GM23338 (cell line): ENCODE measurements at regions not wholly inside any gene's neighbourhood (a gene's known extent, or its start where the extent isn't known, plus 50 kb on each side); places are given as distances from the start of the nearest gene placed in this dataset.

Experiments
- ATAC-seq: fragments of 200-7000 bp; cut with Tn5 transposase; 3 replicates; pipeline ENCODE4 v1.9.1; 2020
- DNase-seq: peaks from one replicate; pipeline ENCODE4 v3.0.0-alpha.2; 2015; ENCODE audit warnings: low spot score
- H2AFZ ChIP-seq: fragments of 200-600 bp; sonication (generic); 2 replicates; pipeline ENCODE4 v1.8.0; 2016; ENCODE audit warnings: antibody characterized with exemption, mild to moderate bottlenecking, moderate library complexity
- H3F3A ChIP-seq: fragments of 200-600 bp; sonication (generic); replicated peaks from 2 replicates; pipeline ENCODE4 v1.8.0; 2017; ENCODE audit warnings: antibody characterized with exemption, mixed run types, low read depth
- H3K27ac ChIP-seq: fragments of 200-600 bp; sonication (generic); 2 replicates; pipeline ENCODE4 v1.6.1; 2016; ENCODE audit warnings: low read depth
- H3K27me3 ChIP-seq: fragments of 200-600 bp; sonication (generic); 2 replicates; pipeline ENCODE4 v1.8.0; 2016; ENCODE audit warnings: mild to moderate bottlenecking, mixed run types, moderate library complexity; ENCODE audit not compliant: insufficient read depth
- H3K36me3 ChIP-seq: fragments of 200-600 bp; sonication (generic); 2 replicates; pipeline ENCODE4 v1.8.0; 2016; ENCODE audit warnings: mild to moderate bottlenecking; ENCODE audit not compliant: insufficient read depth
- H3K4me1 ChIP-seq: fragments of 200-600 bp; sonication (generic); 2 replicates; pipeline ENCODE4 v1.8.0; 2016; ENCODE audit warnings: mild to moderate bottlenecking, moderate library complexity; ENCODE audit not compliant: insufficient read depth
- H3K4me2 ChIP-seq: fragments of 200-600 bp; sonication (generic); 2 replicates; pipeline ENCODE4 v1.7.1; 2017; ENCODE audit warnings: mixed run types
- H3K4me3 ChIP-seq: fragments of 200-600 bp; sonication (generic); 2 replicates; pipeline ENCODE4 v1.6.1; 2016; ENCODE audit warnings: mixed run types
- H3K79me2 ChIP-seq: fragments of 200-600 bp; sonication (generic); replicated peaks from 2 replicates; pipeline ENCODE4 v1.8.0; 2017; ENCODE audit warnings: mild to moderate bottlenecking; ENCODE audit not compliant: insufficient read depth
- H3K9me2 ChIP-seq: fragments of 200-600 bp; sonication (generic); 2 replicates; pipeline ENCODE4 v1.8.0; 2017; ENCODE audit not compliant: insufficient read depth
- H4K20me1 ChIP-seq: fragments of 200-600 bp; sonication (generic); replicated peaks from 2 replicates; pipeline ENCODE4 v1.8.0; 2017; ENCODE audit warnings: mild to moderate bottlenecking; ENCODE audit not compliant: insufficient read depth
- H3K27ac Mint-ChIP-seq: 2 replicates; pipeline ENCODE4 v1.8.0; 2020; ENCODE audit warnings: inconsistent platforms, mild to moderate bottlenecking, moderate library complexity, mixed read lengths
- H3K27me3 Mint-ChIP-seq: 3 replicates; pipeline ENCODE4 v1.8.0; 2022; ENCODE audit warnings: low read depth, mild to moderate bottlenecking, moderate library complexity, mixed read lengths, inconsistent platforms; ENCODE audit not compliant: insufficient read depth, poor library complexity
- H3K36me3 Mint-ChIP-seq: 3 replicates; pipeline ENCODE4 v1.8.0; 2021; ENCODE audit warnings: low read depth, mild to moderate bottlenecking, inconsistent platforms, moderate library complexity, mixed read lengths
- H3K4me1 Mint-ChIP-seq: 3 replicates; pipeline ENCODE4 v1.8.0; 2020; ENCODE audit warnings: mild to moderate bottlenecking, inconsistent platforms, mixed read lengths
- H3K4me3 Mint-ChIP-seq: 3 replicates; pipeline ENCODE4 v1.8.0; 2021; ENCODE audit warnings: moderate library complexity, mild to moderate bottlenecking, inconsistent platforms, mixed read lengths
- H3K9me3 Mint-ChIP-seq: 3 replicates; pipeline ENCODE4 v1.8.0; 2020; ENCODE audit warnings: moderate library complexity, mild to moderate bottlenecking, inconsistent platforms, mixed read lengths
- EZH2 ChIP-seq: fragments of 200-600 bp; sonication (generic); IDR thresholded peaks from one replicate; pipeline ENCODE4 v1.8.0; 2017; ENCODE audit warnings: antibody characterized with exemption, mild to moderate bottlenecking, low read depth; ENCODE audit not compliant: unreplicated experiment
- EZH2phosphoT487 ChIP-seq: fragments of 200-600 bp; sonication (generic); IDR thresholded peaks from one replicate; pipeline ENCODE4 v1.8.1; 2018; ENCODE audit warnings: antibody characterized with exemption; ENCODE audit not compliant: unreplicated experiment
- JUNB ChIP-seq: IDR thresholded peaks from one replicate; pipeline ENCODE4 v1.6.1; 2016; ENCODE audit warnings: antibody characterized with exemption; ENCODE audit not compliant: unreplicated experiment
- NANOG ChIP-seq: IDR thresholded peaks from 2 replicates; pipeline ENCODE4 v1.6.1; 2016; ENCODE audit warnings: antibody characterized with exemption, borderline replicate concordance
- POLR2AphosphoS5 ChIP-seq: IDR thresholded peaks from 2 replicates; pipeline ENCODE4 v1.6.1; 2016; ENCODE audit warnings: antibody characterized with exemption, low read depth
- STAT1 ChIP-seq: IDR thresholded peaks from one replicate; pipeline ENCODE4 v1.6.1; 2016; ENCODE audit warnings: antibody characterized with exemption; ENCODE audit not compliant: unreplicated experiment
- ZNF114 ChIP-seq: fragments of 250-450 bp; sonication (Bioruptor Pico); IDR thresholded peaks from 2 replicates; pipeline ENCODE4 v1.5.0; 2020; ENCODE audit warnings: mild to moderate bottlenecking, moderate library complexity
- ZNF331 ChIP-seq: fragments of 250-450 bp; sonication (Bioruptor Pico); IDR thresholded peaks from 2 replicates; pipeline ENCODE4 v1.5.0; 2020; ENCODE audit warnings: low read depth, mild to moderate bottlenecking, moderate library complexity
- TF ChIP-seq, protein P1 (sequence below): IDR thresholded peaks from 2 replicates; pipeline ENCODE4 v1.6.1; 2016; ENCODE audit warnings: antibody characterized with exemption
- TF ChIP-seq, protein P2 (sequence below), 2 experiments: fragments of 200-600 bp in 1 of 2; sonication (generic) in 1 of 2; conservative IDR thresholded peaks; 2 replicates each; pipeline versions ENCODE4 v1.5.1 to v1.6.1; 2016 to 2017; ENCODE audit warnings: antibody characterized with exemption in 2 of 2, low read depth in 2 of 2, mild to moderate bottlenecking in 2 of 2, moderate library complexity in 1 of 2
- TF ChIP-seq, protein P3 (sequence below): fragments of 250-450 bp; sonication (Bioruptor Pico); IDR thresholded peaks from 2 replicates; pipeline ENCODE4 v1.5.0; 2020; ENCODE audit warnings: mild to moderate bottlenecking, moderate library complexity

GRCh38 chrX:15942307-15942706 is 87.7 kb upstream of the AP1S2 start (continued):
- TF ChIP-seq, protein P1, sequence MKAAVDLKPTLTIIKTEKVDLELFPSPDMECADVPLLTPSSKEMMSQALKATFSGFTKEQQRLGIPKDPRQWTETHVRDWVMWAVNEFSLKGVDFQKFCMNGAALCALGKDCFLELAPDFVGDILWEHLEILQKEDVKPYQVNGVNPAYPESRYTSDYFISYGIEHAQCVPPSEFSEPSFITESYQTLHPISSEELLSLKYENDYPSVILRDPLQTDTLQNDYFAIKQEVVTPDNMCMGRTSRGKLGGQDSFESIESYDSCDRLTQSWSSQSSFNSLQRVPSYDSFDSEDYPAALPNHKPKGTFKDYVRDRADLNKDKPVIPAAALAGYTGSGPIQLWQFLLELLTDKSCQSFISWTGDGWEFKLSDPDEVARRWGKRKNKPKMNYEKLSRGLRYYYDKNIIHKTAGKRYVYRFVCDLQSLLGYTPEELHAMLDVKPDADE = no peak
- TF ChIP-seq, protein P2, sequence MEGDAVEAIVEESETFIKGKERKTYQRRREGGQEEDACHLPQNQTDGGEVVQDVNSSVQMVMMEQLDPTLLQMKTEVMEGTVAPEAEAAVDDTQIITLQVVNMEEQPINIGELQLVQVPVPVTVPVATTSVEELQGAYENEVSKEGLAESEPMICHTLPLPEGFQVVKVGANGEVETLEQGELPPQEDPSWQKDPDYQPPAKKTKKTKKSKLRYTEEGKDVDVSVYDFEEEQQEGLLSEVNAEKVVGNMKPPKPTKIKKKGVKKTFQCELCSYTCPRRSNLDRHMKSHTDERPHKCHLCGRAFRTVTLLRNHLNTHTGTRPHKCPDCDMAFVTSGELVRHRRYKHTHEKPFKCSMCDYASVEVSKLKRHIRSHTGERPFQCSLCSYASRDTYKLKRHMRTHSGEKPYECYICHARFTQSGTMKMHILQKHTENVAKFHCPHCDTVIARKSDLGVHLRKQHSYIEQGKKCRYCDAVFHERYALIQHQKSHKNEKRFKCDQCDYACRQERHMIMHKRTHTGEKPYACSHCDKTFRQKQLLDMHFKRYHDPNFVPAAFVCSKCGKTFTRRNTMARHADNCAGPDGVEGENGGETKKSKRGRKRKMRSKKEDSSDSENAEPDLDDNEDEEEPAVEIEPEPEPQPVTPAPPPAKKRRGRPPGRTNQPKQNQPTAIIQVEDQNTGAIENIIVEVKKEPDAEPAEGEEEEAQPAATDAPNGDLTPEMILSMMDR (conservative IDR thresholded peaks at IDR 0.05; ENCODE audit: low read depth in 2 of 2) = no peak
- TF ChIP-seq ZNF331 (CRISPR knock-in tag) (no peak), ZNF114 (no peak)

- Mint-ChIP-seq H3K4me1 (no peaks in the 10 kb centered on the region; the same call in 2 of the 3 replicates), H3K27me3 (no peaks in the 10 kb centered on the region)
- H3K9me2 ChIP-seq = 0 out of 2 replicates have a peak, but pooled peaks cover 8% of the 10 kb centered on the region
- TF ChIP-seq, protein P3, sequence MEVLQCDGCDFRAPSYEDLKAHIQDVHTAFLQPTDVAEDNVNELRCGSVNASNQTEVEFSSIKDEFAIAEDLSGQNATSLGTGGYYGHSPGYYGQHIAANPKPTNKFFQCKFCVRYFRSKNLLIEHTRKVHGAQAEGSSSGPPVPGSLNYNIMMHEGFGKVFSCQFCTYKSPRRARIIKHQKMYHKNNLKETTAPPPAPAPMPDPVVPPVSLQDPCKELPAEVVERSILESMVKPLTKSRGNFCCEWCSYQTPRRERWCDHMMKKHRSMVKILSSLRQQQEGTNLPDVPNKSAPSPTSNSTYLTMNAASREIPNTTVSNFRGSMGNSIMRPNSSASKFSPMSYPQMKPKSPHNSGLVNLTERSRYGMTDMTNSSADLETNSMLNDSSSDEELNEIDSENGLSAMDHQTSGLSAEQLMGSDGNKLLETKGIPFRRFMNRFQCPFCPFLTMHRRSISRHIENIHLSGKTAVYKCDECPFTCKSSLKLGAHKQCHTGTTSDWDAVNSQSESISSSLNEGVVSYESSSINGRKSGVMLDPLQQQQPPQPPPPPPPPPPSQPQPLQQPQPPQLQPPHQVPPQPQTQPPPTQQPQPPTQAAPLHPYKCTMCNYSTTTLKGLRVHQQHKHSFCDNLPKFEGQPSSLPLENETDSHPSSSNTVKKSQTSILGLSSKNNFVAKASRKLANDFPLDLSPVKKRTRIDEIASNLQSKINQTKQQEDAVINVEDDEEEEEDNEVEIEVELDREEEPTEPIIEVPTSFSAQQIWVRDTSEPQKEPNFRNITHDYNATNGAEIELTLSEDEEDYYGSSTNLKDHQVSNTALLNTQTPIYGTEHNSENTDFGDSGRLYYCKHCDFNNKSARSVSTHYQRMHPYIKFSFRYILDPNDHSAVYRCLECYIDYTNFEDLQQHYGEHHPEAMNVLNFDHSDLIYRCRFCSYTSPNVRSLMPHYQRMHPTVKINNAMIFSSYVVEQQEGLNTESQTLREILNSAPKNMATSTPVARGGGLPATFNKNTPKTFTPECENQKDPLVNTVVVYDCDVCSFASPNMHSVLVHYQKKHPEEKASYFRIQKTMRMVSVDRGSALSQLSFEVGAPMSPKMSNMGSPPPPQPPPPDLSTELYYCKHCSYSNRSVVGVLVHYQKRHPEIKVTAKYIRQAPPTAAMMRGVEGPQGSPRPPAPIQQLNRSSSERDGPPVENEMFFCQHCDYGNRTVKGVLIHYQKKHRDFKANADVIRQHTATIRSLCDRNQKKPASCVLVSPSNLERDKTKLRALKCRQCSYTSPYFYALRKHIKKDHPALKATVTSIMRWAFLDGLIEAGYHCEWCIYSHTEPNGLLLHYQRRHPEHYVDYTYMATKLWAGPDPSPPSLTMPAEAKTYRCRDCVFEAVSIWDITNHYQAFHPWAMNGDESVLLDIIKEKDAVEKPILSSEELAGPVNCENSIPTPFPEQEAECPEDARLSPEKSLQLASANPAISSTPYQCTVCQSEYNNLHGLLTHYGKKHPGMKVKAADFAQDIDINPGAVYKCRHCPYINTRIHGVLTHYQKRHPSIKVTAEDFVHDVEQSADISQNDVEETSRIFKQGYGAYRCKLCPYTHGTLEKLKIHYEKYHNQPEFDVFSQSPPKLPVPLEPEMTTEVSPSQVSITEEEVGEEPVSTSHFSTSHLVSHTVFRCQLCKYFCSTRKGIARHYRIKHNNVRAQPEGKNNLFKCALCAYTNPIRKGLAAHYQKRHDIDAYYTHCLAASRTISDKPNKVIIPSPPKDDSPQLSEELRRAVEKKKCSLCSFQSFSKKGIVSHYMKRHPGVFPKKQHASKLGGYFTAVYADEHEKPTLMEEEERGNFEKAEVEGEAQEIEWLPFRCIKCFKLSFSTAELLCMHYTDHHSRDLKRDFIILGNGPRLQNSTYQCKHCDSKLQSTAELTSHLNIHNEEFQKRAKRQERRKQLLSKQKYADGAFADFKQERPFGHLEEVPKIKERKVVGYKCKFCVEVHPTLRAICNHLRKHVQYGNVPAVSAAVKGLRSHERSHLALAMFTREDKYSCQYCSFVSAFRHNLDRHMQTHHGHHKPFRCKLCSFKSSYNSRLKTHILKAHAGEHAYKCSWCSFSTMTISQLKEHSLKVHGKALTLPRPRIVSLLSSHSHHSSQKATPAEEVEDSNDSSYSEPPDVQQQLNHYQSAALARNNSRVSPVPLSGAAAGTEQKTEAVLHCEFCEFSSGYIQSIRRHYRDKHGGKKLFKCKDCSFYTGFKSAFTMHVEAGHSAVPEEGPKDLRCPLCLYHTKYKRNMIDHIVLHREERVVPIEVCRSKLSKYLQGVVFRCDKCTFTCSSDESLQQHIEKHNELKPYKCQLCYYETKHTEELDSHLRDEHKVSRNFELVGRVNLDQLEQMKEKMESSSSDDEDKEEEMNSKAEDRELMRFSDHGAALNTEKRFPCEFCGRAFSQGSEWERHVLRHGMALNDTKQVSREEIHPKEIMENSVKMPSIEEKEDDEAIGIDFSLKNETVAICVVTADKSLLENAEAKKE (CRISPR knock-in tag) = no peak
- TF ChIP-seq JUNB (no peak), POLR2AphosphoS5 (no peak), STAT1 (no peak), EZH2phosphoT487 (no peak), ZNF114 (no peak), NANOG (no peak), EZH2 (no peak), ZNF331 (CRISPR knock-in tag) (no peak)
- TF ChIP-seq, protein P2 (conservative IDR thresholded peaks at IDR 0.05; ENCODE audit: low read depth in 2 of 2) = no peak
- TF ChIP-seq, protein P1 = no peak
Observed at GRCh38 chrX:15939737-15940136, 85.1 kb upstream of the AP1S2 start.

More at GRCh38 chrX:15939737-15940136, 85.1 kb upstream of the AP1S2 start:
- no peaks in the 10 kb centered on the region for H4K20me1 ChIP-seq
- no peaks in the 10 kb centered on the region for H3K79me2 ChIP-seq
- H2AFZ ChIP-seq = no peak overlapping the region
- H3F3A ChIP-seq = no peaks in the 10 kb centered on the region
- H3K27ac ChIP-seq = no peak overlapping the region
- H3K27me3 ChIP-seq = no peaks in the 10 kb centered on the region
- Mint-ChIP-seq H3K4me3 (no peak overlapping the region), H3K36me3 (peaks cover 5% of the 10 kb centered on the region; the same call in 2 of the 3 replicates), H3K27ac (no peak overlapping the region), H3K9me3 (no peaks in the 10 kb centered on the region; the same call in 2 of the 3 replicates)
- H3K36me3 ChIP-seq = no peaks in the 10 kb centered on the region
- H3K4me3 ChIP-seq = no peak overlapping the region
- no peak for ATAC-seq
- no peak for DNase-seq
- H3K4me1 ChIP-seq = no peaks in the 10 kb centered on the region
- no peak overlapping the region for H3K4me2 ChIP-seq
